CD4-positive, alpha-beta T cell (primary cell): ENCODE measurements at regions not wholly inside any gene's neighbourhood (a gene's known extent, or its start where the extent isn't known, plus 50 kb on each side); places are given as distances from the start of the nearest gene placed in this dataset.

Experiments used
- ATAC-seq: fragments of 200-7000 bp; cut with Tn5 transposase; one replicate; pipeline ENCODE4 v1.10.0; 2022; ENCODE audit warnings: mild to moderate bottlenecking; ENCODE audit not compliant: poor library complexity
- CTCF ChIA-PET: fragments of 350-600 bp; sonication (Branson Sonifier 250); formaldehyde crosslinking; loops from one replicate; lab custom pipeline; 2021; ENCODE audit warnings: antibody characterized with exemption, inconsistent platforms; lab: Charles Lee
- POLR2A ChIA-PET: fragments of 350-600 bp; sonication (Branson Sonifier 250); formaldehyde crosslinking; loops from one replicate; lab custom pipeline; 2021; ENCODE audit warnings: antibody characterized with exemption, inconsistent platforms; lab: Charles Lee
- DNase-seq, 14 experiments: peaks; one replicate each; pipeline ENCODE4 v3.0.0-alpha.2; 2013 to 2020; ENCODE audit warnings: mixed read lengths in 2 of 14
- H3K27ac ChIP-seq, 2 donors: one replicate each; pipeline versions ENCODE4 v1.5.1 to v1.7.0; 2013; ENCODE audit warnings: low read length in 2 of 2, low read depth in 1 of 2, mild to moderate bottlenecking in 1 of 2
- H3K27me3 ChIP-seq, 2 experiments: 1 replicate in 1 of 2; 2 replicates in 1 of 2; pipeline versions ENCODE4 v1.6.1 to v1.7.0; 2013; ENCODE audit warnings: low read length in 2 of 2, control low read depth in 1 of 2, mild to moderate bottlenecking in 1 of 2, moderate library complexity in 1 of 2; ENCODE audit not compliant: insufficient read depth in 2 of 2, control insufficient read depth in 1 of 2
- H3K36me3 ChIP-seq: one replicate; pipeline ENCODE4 v1.6.1; 2013; ENCODE audit warnings: low read length, control low read depth; ENCODE audit not compliant: insufficient read depth
- H3K4me1 ChIP-seq: one replicate; pipeline ENCODE4 v1.6.1; 2013; ENCODE audit warnings: low read length, control low read depth; ENCODE audit not compliant: insufficient read depth
- H3K4me3 ChIP-seq: one replicate; pipeline ENCODE4 v1.5.1; 2013; ENCODE audit warnings: mild to moderate bottlenecking, low read length, moderate library complexity
- H3K9me3 ChIP-seq, 2 experiments: 1 replicate in 1 of 2; 2 replicates in 1 of 2; pipeline versions ENCODE4 v1.6.1 to v1.7.0; 2013; ENCODE audit warnings: low read length in 2 of 2, mild to moderate bottlenecking in 2 of 2, control low read depth in 1 of 2, moderate library complexity in 1 of 2; ENCODE audit not compliant: control insufficient read depth in 1 of 2, insufficient read depth in 1 of 2
- H3K27ac Mint-ChIP-seq: one replicate; pipeline ENCODE4 v1.8.0; 2020; ENCODE audit warnings: mixed read lengths
- H3K27me3 Mint-ChIP-seq: one replicate; pipeline ENCODE4 v1.8.0; 2021; ENCODE audit warnings: mixed read lengths
- H3K36me3 Mint-ChIP-seq: one replicate; pipeline ENCODE4 v1.8.0; 2021; ENCODE audit warnings: low read depth, mixed read lengths
- H3K4me1 Mint-ChIP-seq: one replicate; pipeline ENCODE4 v1.8.0; 2021; ENCODE audit warnings: low read depth, mixed read lengths
- H3K4me3 Mint-ChIP-seq: one replicate; pipeline ENCODE4 v1.8.0; 2020; ENCODE audit warnings: mild to moderate bottlenecking, mixed read lengths
- H3K9me3 Mint-ChIP-seq: one replicate; pipeline ENCODE4 v1.8.0; 2020; ENCODE audit warnings: mixed read lengths
- intact Hi-C, 2 experiments: fragments of 100-400 bp; cut with DNase I in 1 of 2; cut with micrococcal nuclease in 1 of 2; formaldehyde crosslinking; loops; one replicate each; pipeline versions ENCODE4 v1.15.1 to v1.9.0; 2023 to 2025; cut with DNase I, micrococcal nuclease
- TF ChIP-seq, protein P1 (sequence below): fragments of 200-600 bp; IDR thresholded peaks from one replicate; pipeline ENCODE4 v1.8.0; 2022; ENCODE audit warnings: antibody characterized with exemption, mild to moderate bottlenecking

DNA sequence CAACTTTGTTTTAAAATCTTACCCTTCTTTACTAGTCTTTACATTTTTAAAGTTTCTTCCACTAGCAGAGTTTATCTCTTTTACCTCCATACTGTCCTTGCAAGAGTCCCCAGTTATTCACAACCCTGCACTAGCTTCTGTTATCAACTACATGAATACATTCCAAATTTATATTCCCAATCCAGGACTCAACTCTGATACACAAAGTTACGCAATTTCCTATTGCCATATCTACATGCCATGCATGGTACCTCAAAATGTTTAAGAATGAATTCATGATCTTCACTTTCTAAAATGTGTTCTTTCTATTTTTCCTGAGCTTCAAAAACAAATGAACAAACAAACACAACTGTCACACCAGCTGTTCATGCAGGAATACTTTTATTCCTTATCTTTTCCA lies 668.7 kb downstream of the CDH18 start:
- CTCF ChIA-PET = no interaction called here
- Mint-ChIP-seq H3K36me3 (no peaks in the 10 kb centered on the region), H3K27ac (no peak overlapping the region), H3K27me3 (no peaks in the 10 kb centered on the region), H3K4me3 (no peak overlapping the region), H3K4me1 (no peaks in the 10 kb centered on the region), H3K9me3 (peaks cover 16% of the 10 kb centered on the region)
- intact Hi-C loops = no loop called here
- TF ChIP-seq, protein P1, sequence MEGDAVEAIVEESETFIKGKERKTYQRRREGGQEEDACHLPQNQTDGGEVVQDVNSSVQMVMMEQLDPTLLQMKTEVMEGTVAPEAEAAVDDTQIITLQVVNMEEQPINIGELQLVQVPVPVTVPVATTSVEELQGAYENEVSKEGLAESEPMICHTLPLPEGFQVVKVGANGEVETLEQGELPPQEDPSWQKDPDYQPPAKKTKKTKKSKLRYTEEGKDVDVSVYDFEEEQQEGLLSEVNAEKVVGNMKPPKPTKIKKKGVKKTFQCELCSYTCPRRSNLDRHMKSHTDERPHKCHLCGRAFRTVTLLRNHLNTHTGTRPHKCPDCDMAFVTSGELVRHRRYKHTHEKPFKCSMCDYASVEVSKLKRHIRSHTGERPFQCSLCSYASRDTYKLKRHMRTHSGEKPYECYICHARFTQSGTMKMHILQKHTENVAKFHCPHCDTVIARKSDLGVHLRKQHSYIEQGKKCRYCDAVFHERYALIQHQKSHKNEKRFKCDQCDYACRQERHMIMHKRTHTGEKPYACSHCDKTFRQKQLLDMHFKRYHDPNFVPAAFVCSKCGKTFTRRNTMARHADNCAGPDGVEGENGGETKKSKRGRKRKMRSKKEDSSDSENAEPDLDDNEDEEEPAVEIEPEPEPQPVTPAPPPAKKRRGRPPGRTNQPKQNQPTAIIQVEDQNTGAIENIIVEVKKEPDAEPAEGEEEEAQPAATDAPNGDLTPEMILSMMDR = no peak
- POLR2A ChIA-PET = no interaction called here
- Histone ChIP-seq H3K4me1 (no peaks in the 10 kb centered on the region), H3K9me3 (peaks cover 0 to 7% of the 10 kb centered on the region in 2 experiments), H3K36me3 (no peaks in the 10 kb centered on the region), H3K4me3 (no peak overlapping the region), H3K27ac (no peak overlapping the region), H3K27me3 (no peaks in the 10 kb centered on the region)
- no peak for DNase-seq
- no peak for ATAC-seq

DNA sequence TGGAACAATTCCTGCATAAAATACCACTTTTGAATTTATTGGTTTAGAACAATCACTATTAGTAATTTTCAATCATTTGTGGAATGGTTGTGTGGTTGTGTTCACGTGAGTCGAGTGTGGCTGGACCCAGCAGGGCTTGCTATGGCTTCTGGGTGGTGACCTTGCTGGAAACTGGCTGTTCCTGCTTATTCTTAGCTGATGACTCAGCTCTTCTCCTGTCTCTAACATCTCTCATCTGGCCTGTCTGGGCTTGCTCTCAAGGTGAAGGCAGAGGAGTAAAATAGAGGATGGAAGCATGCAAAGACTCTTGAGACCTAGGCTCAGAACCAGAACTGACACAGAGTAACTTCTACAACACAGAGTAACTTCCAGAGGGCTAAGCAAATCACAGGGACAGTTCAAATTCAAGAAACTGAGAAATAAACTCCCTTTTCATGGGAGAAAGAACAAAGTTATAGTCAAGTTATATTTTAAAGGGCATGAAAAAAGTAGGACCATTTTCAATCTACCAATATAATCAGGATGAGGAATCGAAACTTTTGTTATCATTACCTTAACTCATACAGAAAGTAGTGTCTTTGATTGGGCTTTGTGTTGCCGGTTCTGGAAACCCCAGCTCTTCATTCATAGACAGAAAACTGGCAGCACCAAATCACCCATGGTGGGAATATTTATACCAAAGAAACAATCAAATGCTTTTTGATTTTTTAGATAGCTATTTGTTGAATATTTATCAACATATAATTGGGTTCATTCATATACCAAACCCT lies 665.1 kb downstream of the CDH18 start:
- DNase-seq = no peak
- ChIA-PET POLR2A (no interaction called here), CTCF (interaction anchor here (0.8 kb wide), 1 partner anchor 9 kb away, joined by 3 read pairs; no protein-coding TSS in a partner anchor)
- Histone ChIP-seq H3K36me3 (no peaks in the 10 kb centered on the region), H3K4me1 (no peaks in the 10 kb centered on the region), H3K4me3 (no peak overlapping the region), H3K9me3 (peaks cover 0 to 7% of the 10 kb centered on the region in 2 experiments), H3K27ac (no peak overlapping the region), H3K27me3 (no peaks in the 10 kb centered on the region)
- TF ChIP-seq, protein P1 = no peak
- intact Hi-C loops = no loop called here
- Mint-ChIP-seq H3K4me3 (no peak overlapping the region), H3K9me3 (peaks cover 10% of the 10 kb centered on the region), H3K4me1 (no peaks in the 10 kb centered on the region), H3K36me3 (no peaks in the 10 kb centered on the region), H3K27ac (no peak overlapping the region), H3K27me3 (no peaks in the 10 kb centered on the region)
- no peak for ATAC-seq

DNA sequence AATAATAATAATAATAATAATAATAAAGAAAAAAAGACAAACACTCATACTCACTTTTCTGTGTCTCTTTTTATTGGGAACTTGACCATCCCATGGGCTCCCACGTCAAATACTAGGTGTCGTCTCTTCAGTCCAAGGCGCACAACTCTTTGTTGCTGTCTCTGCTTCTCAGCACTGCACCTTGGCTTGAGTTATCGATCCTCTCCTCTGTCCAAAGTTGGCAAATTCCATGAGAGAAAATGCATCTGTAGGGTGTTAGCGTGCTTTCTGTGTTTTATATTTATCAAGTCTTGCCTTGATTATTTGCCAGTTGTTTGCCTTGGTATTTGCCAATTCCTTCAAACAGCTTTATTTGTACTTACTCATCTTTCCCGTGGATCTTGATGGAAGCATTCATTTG lies 653.7 kb downstream of the CDH18 start:
- Mint-ChIP-seq H3K4me3 (no peak overlapping the region), H3K9me3 (peaks cover 24% of the 10 kb centered on the region), H3K27me3 (no peaks in the 10 kb centered on the region), H3K27ac (no peak overlapping the region), H3K4me1 (no peaks in the 10 kb centered on the region), H3K36me3 (no peaks in the 10 kb centered on the region)
- no peaks in the 10 kb centered on the region for H3K36me3 ChIP-seq
- intact Hi-C loops = no loop called here
- H3K4me1 ChIP-seq = no peaks in the 10 kb centered on the region
- H3K27ac ChIP-seq = no peak overlapping the region
- CTCF ChIA-PET = no interaction called here
- TF ChIP-seq, protein P1 = no peak
- H3K27me3 ChIP-seq = no peaks in the 10 kb centered on the region
- POLR2A ChIA-PET = no interaction called here
- no peak for ATAC-seq
- no peak for DNase-seq
- H3K9me3 ChIP-seq = peaks cover 0 to 3% of the 10 kb centered on the region in 2 experiments
- H3K4me3 ChIP-seq = no peak overlapping the region
